Posterior vena cava (tissue), 2 donors: ENCODE measurements at regions not wholly inside any gene's neighbourhood (a gene's known extent, or its start where the extent isn't known, plus 50 kb on each side); places are given as distances from the start of the nearest gene placed in this dataset.

Source experiments
- DNase-seq: peaks from one replicate; pipeline ENCODE4 v3.0.0-alpha.2; 2020; ENCODE audit warnings: low spot score
- intact Hi-C, 2 donors: fragments of 100-400 bp; cut with DNase I; formaldehyde crosslinking; loops; one replicate each; pipeline versions ENCODE4 v1.14.1 to v1.14.2; 2022 to 2023
- donor health status: DM: yes; HTN: yes; CAD: no.
- donor health status: DM: yes; HTN: yes; CAD: no.

DNA sequence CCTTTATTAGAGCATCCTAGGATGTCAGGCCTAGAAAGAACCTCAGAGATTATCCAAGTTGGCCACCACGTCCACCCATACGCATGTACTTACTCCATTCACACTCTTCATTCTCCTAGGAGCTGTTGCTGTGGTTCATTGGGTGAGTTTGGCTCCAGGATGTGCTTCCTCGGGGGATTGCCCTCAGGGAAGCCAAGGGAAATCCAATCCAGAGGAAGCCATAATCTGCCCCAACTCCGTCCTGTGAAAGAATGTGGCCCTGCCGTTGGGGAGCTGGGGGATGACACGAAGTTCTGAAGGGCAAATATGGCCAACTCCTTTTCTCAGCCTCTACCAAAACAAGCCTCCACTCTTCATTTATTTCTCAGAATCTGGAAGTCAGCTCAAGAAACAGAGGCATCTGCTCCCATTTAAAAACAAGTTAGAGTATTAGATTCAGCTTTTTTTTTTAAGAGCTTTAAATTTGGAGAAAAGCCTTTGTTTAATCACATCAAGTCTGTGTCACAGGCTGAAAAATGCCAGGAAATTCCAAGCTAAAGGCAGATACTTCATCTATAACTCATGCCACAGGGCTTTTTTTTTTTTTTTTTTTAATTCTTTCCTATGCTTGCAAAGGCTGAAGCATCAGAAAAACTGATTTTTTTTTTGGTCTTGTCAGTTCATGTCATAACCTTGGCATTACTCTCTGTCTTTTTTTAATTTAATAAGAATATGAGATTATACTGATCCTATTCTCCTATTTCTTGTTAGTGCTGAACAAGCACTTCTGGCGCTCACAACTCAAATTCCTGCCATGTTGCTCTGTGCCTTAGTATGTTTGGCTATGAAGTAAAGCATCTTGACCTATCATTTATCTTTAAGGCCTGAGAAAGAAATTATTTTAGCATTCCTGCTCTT is 480.9 kb upstream of the MARCKS start:
- no peak for DNase-seq
- intact Hi-C loops = no loop called here

GRCh38 chr6:113376847-113377165 is 480.3 kb upstream of the MARCKS start:
- no peak for DNase-seq
- intact Hi-C loops = no loop called here

- no peak for DNase-seq
- intact Hi-C loops = no loop called here
Observed at GRCh38 chr6:113377362-113377942, 479.7 kb upstream of the MARCKS start.

- no peak for DNase-seq
- intact Hi-C loops = no loop called here
Observed at GRCh38 chr6:113380591-113380990, 476.6 kb upstream of the MARCKS start.

GRCh38 chr6:113381232-113381631 is 475.9 kb upstream of the MARCKS start:
- DNase-seq = no peak
- intact Hi-C loops = no loop called here

GRCh38 chr6:113381959-113382358 is 475.2 kb upstream of the MARCKS start:
- intact Hi-C loops = no loop called here
- DNase-seq = no peak

DNA sequence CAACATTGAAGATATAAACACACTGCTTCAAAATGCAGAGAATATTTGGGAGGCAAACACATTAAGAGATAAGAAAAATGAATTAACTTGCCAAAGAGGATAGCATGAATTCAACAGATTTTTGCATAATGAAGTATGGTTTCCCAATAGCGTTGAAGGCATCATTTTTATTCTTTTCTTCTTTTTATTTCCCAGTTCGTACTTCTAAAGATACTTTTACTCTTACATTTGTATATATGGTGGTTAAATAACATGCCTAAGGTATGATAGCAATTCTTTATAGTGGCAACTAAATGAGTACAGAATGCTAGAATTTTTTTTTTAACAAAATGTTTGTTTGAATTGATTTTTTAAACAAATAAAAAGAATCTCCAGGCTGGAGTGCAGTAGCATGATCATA is 473.4 kb upstream of the MARCKS start:
- DNase-seq = no peak
- intact Hi-C loops = no loop called here

DNA sequence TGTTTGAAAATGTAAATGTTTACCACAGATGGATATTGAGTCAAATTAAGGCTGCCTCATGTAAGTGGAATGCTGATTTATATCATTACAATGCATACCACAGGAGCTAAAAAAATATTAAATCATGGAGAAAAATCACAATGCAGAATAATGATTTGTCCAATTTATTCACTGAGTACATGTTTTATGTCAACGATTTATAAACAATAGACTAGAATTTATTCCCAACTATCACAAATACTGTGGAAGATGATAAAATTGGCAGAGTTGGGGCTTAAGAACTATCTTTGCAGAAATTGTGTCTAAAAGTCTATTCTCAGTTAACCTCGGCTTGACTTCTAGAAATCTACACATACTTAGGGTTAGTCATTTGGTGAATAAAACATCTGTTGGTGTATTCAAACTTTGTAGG is 472.1 kb upstream of the MARCKS start:
- no peak for DNase-seq
- intact Hi-C loops = no loop called here

GRCh38 chr6:113388996-113389395 is 468.1 kb upstream of the MARCKS start:
- intact Hi-C loops = no loop called here
- DNase-seq = no peak

GRCh38 chr6:113392551-113393055 is 464.5 kb upstream of the MARCKS start:
- DNase-seq = no peak
- intact Hi-C loops = no loop called here

GRCh38 chr6:113394216-113394615 is 462.9 kb upstream of the MARCKS start:
- DNase-seq = no peak
- intact Hi-C loops = no loop called here

DNA sequence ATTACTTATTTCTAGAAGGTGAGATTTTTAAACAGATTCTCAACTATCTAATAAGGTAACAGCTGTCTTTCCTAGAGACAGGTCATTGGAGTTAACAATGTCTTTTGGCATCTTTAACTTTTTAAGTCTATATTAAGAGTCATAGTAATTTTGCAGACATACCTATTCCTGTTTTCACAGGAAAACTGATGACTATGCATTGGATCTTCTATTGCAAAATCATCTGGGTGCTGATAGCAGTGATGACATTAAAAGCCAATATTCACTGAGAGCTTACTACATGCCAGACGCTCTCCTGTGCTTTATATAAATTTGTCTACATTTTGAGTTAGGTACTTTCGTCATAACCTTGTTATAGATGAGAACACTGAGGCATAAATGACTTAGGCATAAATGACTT is 462.4 kb upstream of the MARCKS start:
- intact Hi-C loops = no loop called here
- DNase-seq = no peak

DNA sequence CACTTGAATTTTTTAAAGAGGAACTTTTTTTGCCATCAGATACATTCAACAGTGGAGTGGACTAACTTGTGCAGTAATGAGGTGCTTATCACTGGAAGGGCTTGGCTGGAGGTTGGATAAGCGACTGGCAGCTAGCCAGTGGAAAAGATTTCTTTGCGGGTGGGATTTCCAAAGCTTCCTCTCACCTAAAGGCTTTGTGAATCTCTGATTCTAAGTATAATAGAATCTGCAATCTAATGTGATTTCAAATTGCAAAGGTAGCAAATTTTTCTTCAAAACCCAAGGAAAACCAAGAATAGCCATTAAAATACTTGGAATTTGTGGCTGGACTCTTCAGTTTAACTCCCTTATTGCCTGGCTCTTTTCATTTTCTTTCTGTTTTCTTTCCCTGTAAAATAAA is 460.4 kb upstream of the MARCKS start:
- intact Hi-C loops = no loop called here
- DNase-seq = no peak

GRCh38 chr6:113397236-113397635 is 459.9 kb upstream of the MARCKS start:
- DNase-seq = no peak
- intact Hi-C loops = no loop called here

GRCh38 chr6:113401231-113401630 is 455.9 kb upstream of the MARCKS start:
- intact Hi-C loops = no loop called here

GRCh38 chr6:113402544-113402943 is 454.6 kb upstream of the MARCKS start:
- intact Hi-C loops = no loop called here
- DNase-seq = no peak

More at GRCh38 chr6:113401231-113401630, 455.9 kb upstream of the MARCKS start:
- DNase-seq = no peak

GRCh38 chr6:113403966-113404595 is 453.1 kb upstream of the MARCKS start:
- intact Hi-C loops = no loop called here
- no peak for DNase-seq

- no peak for DNase-seq
- intact Hi-C loops = no loop called here
Observed at GRCh38 chr6:113405326-113406047, 451.7 kb upstream of the MARCKS start.

DNA sequence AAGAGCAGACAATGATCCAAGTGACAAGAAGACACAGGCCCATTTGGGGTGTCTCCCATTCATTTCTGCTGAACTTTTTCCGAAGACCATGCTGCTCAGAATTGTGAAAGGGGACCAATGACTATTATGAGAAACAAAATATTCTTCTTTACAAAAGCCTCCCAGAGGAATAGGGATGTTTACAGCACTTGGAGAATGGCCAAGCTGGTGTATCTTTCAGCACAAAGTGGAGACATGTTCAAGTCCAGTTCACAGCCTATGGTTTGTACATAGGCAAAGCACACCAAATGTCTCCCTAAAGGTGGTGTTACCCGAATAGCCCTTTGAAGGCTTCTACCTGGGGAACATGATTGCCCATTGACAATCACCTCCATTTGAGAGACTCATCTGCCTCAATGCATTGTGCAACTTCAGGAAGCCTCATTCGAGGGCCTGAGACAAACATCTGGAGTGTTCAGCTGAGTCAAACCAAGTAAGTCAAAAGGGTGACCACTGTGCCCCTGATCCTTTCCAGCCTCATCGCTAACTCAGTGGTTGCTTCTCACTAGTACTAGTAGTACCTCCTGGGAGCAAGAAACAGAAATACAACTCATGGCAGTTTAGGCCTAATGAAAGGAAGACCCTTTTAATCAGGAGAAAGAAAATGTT is 451.0 kb upstream of the MARCKS start:
- intact Hi-C loops = no loop called here
- DNase-seq = no peak
